Astrocyte (in vitro differentiated cells and primary cell): ENCODE measurements at regions not wholly inside any gene's neighbourhood (a gene's known extent, or its start where the extent isn't known, plus 50 kb on each side); places are given as distances from the start of the nearest gene placed in this dataset.
A peak's percentile ranks its signal among the peaks of the same experiment; 100 is the strongest.

Experiments used
- DNase-seq: peaks from one replicate; pipeline ENCODE4 v3.0.0-alpha.2; 2010; ENCODE audit warnings: low read depth
- FAIRE-seq: peaks from 2 replicates; lab custom pipeline; 2011; peaks lifted over from hg19 to GRCh38; lab: Jason Lieb, UNC
- H2AFZ ChIP-seq: 2 replicates; pipeline ENCODE4 v1.6.0; 2012; ENCODE audit warnings: low read depth, low read length, inconsistent platforms
- H3K27ac ChIP-seq: 2 replicates; pipeline ENCODE4 v1.5.1; 2011; ENCODE audit warnings: low read depth, low read length, inconsistent platforms
- H3K27me3 ChIP-seq: 2 replicates; pipeline ENCODE4 v1.6.0; 2011; ENCODE audit warnings: low read length, inconsistent platforms; ENCODE audit not compliant: insufficient read depth
- H3K36me3 ChIP-seq: 2 replicates; pipeline ENCODE4 v1.5.1; 2011; ENCODE audit warnings: low read length, inconsistent platforms; ENCODE audit not compliant: insufficient read depth
- H3K4me1 ChIP-seq: 2 replicates; pipeline ENCODE4 v1.5.1; 2011; ENCODE audit warnings: low read length, inconsistent platforms; ENCODE audit not compliant: insufficient read depth
- H3K4me2 ChIP-seq: 2 replicates; pipeline ENCODE4 v1.6.0; 2012; ENCODE audit warnings: low read length, inconsistent platforms
- H3K4me3 ChIP-seq: 2 replicates; pipeline ENCODE4 v1.5.1; 2011; ENCODE audit warnings: low read depth, mild to moderate bottlenecking, low read length, inconsistent platforms; ENCODE audit not compliant: insufficient read depth
- H3K79me2 ChIP-seq: 2 replicates; pipeline ENCODE4 v1.6.0; 2012; ENCODE audit warnings: mild to moderate bottlenecking, low read length, inconsistent platforms; ENCODE audit not compliant: insufficient read depth
- H3K9ac ChIP-seq: 2 replicates; pipeline ENCODE4 v1.6.0; 2012; ENCODE audit warnings: mild to moderate bottlenecking, low read length, inconsistent platforms
- H3K9me3 ChIP-seq: 2 replicates; pipeline ENCODE4 v1.5.1; 2012; ENCODE audit warnings: low read depth, mild to moderate bottlenecking, low read length, inconsistent platforms; ENCODE audit not compliant: insufficient read depth
- H4K20me1 ChIP-seq: 2 replicates; pipeline ENCODE4 v1.6.0; 2012; ENCODE audit warnings: low read length, inconsistent platforms; ENCODE audit not compliant: insufficient read depth
- H3K27ac Mint-ChIP-seq: one replicate; pipeline ENCODE4 v1.8.0; 2021; ENCODE audit warnings: mild to moderate bottlenecking, mixed read lengths; ENCODE audit not compliant: unreplicated experiment
- H3K27me3 Mint-ChIP-seq: one replicate; pipeline ENCODE4 v1.8.0; 2021; ENCODE audit warnings: low read depth, mixed read lengths; ENCODE audit not compliant: unreplicated experiment
- H3K36me3 Mint-ChIP-seq: one replicate; pipeline ENCODE4 v1.8.0; 2021; ENCODE audit warnings: low read depth, mixed read lengths; ENCODE audit not compliant: unreplicated experiment
- H3K4me1 Mint-ChIP-seq: one replicate; pipeline ENCODE4 v1.8.0; 2021; ENCODE audit warnings: low read depth, mixed read lengths; ENCODE audit not compliant: unreplicated experiment
- H3K4me3 Mint-ChIP-seq: one replicate; pipeline ENCODE4 v1.8.0; 2021; ENCODE audit warnings: mild to moderate bottlenecking, moderate library complexity, mixed read lengths; ENCODE audit not compliant: unreplicated experiment
- H3K9me3 Mint-ChIP-seq: one replicate; pipeline ENCODE4 v1.8.0; 2021; ENCODE audit warnings: mild to moderate bottlenecking, mixed read lengths; ENCODE audit not compliant: unreplicated experiment
- CTCF ChIP-seq: IDR thresholded peaks from 2 replicates; pipeline ENCODE4 v1.5.1; 2011; ENCODE audit warnings: low read depth, mild to moderate bottlenecking, inconsistent platforms, low read length, moderate library complexity; ENCODE audit not compliant: insufficient read depth
- EZH2 ChIP-seq: IDR thresholded peaks from 2 replicates; pipeline ENCODE4 v1.6.1; 2012; ENCODE audit warnings: mild to moderate bottlenecking, low read length, inconsistent platforms; ENCODE audit not compliant: insufficient read depth

GRCh38 chr18:42641996-42642395 is 473.5 kb downstream of the RIT2 start:
- no peak for TF ChIP-seq EZH2
- no peak for TF ChIP-seq CTCF
- Mint-ChIP-seq H3K27me3 (no peaks in the 10 kb centered on the region), H3K4me1 (no peaks in the 10 kb centered on the region), H3K9me3 (no peaks in the 10 kb centered on the region), H3K4me3 (no peak overlapping the region), H3K36me3 (no peaks in the 10 kb centered on the region), H3K27ac (no peak overlapping the region)
- DNase-seq, result no peak
- Histone ChIP-seq H3K4me2 (no peak overlapping the region), H3K9me3 (no peaks in the 10 kb centered on the region), H3K4me3 (no peak overlapping the region), H3K36me3 (no peaks in the 10 kb centered on the region), H3K4me1 (no peaks in the 10 kb centered on the region), H4K20me1 (no peaks in the 10 kb centered on the region), H3K27me3 (no peaks in the 10 kb centered on the region), H3K79me2 (no peaks in the 10 kb centered on the region), H3K27ac (no peak overlapping the region), H2AFZ (no peak overlapping the region), H3K9ac (no peak overlapping the region)
- FAIRE-seq, result no peak

GRCh38 chr18:42644729-42645131 is 470.8 kb downstream of the RIT2 start:
- H3K79me2 ChIP-seq, result no peaks in the 10 kb centered on the region
- peaks cover 2% of the 10 kb centered on the region for H3K4me1 Mint-ChIP-seq
- no peak overlapping the region for H3K27ac Mint-ChIP-seq
- no peaks in the 10 kb centered on the region for H3K27me3 Mint-ChIP-seq
- H2AFZ ChIP-seq, result no peak overlapping the region
- H4K20me1 ChIP-seq, result no peaks in the 10 kb centered on the region
- no peak overlapping the region for H3K4me3 Mint-ChIP-seq
- no peak overlapping the region for H3K9ac ChIP-seq
- FAIRE-seq (no peak), DNase-seq (peak; percentile 67)
- no peaks in the 10 kb centered on the region for H3K36me3 ChIP-seq
- H3K9me3 Mint-ChIP-seq, result no peaks in the 10 kb centered on the region
- H3K4me1 ChIP-seq, result no peaks in the 10 kb centered on the region
- no peaks in the 10 kb centered on the region for H3K27me3 ChIP-seq
- H3K27ac ChIP-seq, result no peak overlapping the region
- no peak for TF ChIP-seq EZH2
- no peak for TF ChIP-seq CTCF
- no peaks in the 10 kb centered on the region for H3K36me3 Mint-ChIP-seq
- peak overlapping the region; percentile 31 for H3K4me2 ChIP-seq
- H3K4me3 ChIP-seq, result no peak overlapping the region
- no peaks in the 10 kb centered on the region for H3K9me3 ChIP-seq

GRCh38 chr18:42649331-42650035 is 466.0 kb downstream of the RIT2 start:
- Histone ChIP-seq H3K9me3 (no peaks in the 10 kb centered on the region), H4K20me1 (no peaks in the 10 kb centered on the region), H3K27me3 (no peaks in the 10 kb centered on the region), H3K36me3 (no peaks in the 10 kb centered on the region), H3K4me2 (peak overlapping the region; percentile 30), H2AFZ (no peak overlapping the region), H3K27ac (no peak overlapping the region), H3K4me3 (no peak overlapping the region), H3K79me2 (no peaks in the 10 kb centered on the region), H3K4me1 (no peaks in the 10 kb centered on the region), H3K9ac (no peak overlapping the region)
- FAIRE-seq (no peak), DNase-seq (peak; percentile 73)
- peaks cover 2% of the 10 kb centered on the region for H3K4me1 Mint-ChIP-seq
- H3K9me3 Mint-ChIP-seq, result no peaks in the 10 kb centered on the region
- H3K36me3 Mint-ChIP-seq, result no peaks in the 10 kb centered on the region
- H3K27ac Mint-ChIP-seq, result no peak overlapping the region
- TF ChIP-seq EZH2 (no peak), CTCF (no peak)
- H3K27me3 Mint-ChIP-seq, result no peaks in the 10 kb centered on the region
- H3K4me3 Mint-ChIP-seq, result no peak overlapping the region
